ENCODE measurements at regions not wholly inside any gene's neighbourhood (a gene's known extent, or its start where the extent isn't known, plus 50 kb on each side); places are given as distances from the start of the nearest gene placed in this dataset.

DNA sequence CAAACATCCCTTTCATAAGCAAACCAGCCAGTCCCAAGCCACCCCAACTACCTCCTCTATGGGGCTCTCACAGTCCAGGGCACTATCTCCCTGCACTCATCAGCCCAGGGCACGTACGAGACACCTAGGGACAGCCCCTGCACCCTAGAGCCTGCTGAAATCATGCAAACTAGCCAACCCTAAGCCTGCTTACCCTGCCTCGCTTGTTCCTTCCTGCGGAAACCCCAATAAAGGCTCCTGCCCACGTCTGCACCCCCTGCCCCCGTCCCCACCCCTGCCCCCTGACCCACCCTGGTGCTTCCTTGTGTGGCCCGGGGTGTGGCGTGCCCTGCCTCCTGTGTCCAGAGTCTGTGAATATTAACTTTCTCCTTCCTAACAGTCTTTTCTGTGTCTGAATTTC is 135.9 kb downstream of the GADD45G start:
- 85% methylated on average over 8 of the region's 8 CpGs for WGBS, 2 donors
- DNase-seq = no peak
- ATAC-seq = no peak
- peaks cover 0 to 7% (median 0%) of the 10 kb centered on the region in 11 donors for H3K9me3 ChIP-seq
- H3K36me3 ChIP-seq = no peaks in the 10 kb centered on the region
- H3K4me3 ChIP-seq = no peak overlapping the region
- peaks cover 0 to 27% (median 6%) of the 10 kb centered on the region in 9 donors for H3K4me1 ChIP-seq
- intact Hi-C loops (cut with DNase I) = loop anchor here in 2 of 10 donors (10.0 kb wide), 2 partner anchors 56 to 364 kb away; no protein-coding TSS in a partner anchor
- TF ChIP-seq CTCF (IDR thresholded peaks at IDR 0.05) = no peak
- no peaks in the 10 kb centered on the region for H3K27me3 ChIP-seq
- no peak overlapping the region for H3K27ac ChIP-seq

DNA sequence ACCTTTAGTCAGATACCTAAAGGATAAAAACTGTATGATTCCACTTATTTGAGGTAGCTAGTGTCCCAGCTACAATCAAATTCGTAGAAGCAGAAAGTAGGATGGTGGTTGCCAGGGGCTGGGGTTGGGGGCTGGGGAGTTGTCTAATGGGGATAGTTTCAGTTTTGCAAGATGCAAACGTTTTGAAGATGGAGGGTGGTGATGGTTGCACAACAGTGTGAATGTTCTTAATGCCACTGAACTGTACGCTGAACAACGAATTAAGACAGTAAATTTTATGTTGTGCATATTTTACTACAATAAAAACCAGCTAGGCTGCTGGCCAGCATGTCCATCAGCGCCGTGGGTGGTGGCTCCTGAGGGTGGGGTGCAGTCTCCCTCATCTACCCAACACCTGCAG is 137.8 kb downstream of the GADD45G start:
- Histone ChIP-seq H3K4me3 (no peak overlapping the region), H3K9me3 (peaks cover 0 to 7% (median 0%) of the 10 kb centered on the region in 11 donors), H3K4me1 (peaks cover 0 to 31% (median 15%) of the 10 kb centered on the region in 9 donors), H3K27ac (peak overlapping the region in 1 of 10 donors; percentile 34), H3K27me3 (no peaks in the 10 kb centered on the region), H3K36me3 (no peaks in the 10 kb centered on the region)
- ATAC-seq (no peak), DNase-seq (no peak)
- WGBS, 2 donors = 93 to 94% methylated on average over 6 of the region's 6 CpGs
- TF ChIP-seq CTCF (IDR thresholded peaks at IDR 0.05) = no peak
- intact Hi-C loops (cut with DNase I) = loop anchor here in 2 of 10 donors (10.0 kb wide), 2 partner anchors 58 to 362 kb away; no protein-coding TSS in a partner anchor

- no peak for TF ChIP-seq CTCF (IDR thresholded peaks at IDR 0.05)
- H3K9me3 ChIP-seq = peaks cover 0 to 7% (median 0%) of the 10 kb centered on the region in 11 donors
- H3K4me3 ChIP-seq = no peak overlapping the region
- peak overlapping the region in 2 of 10 donors; percentile 24 to 34 for H3K27ac ChIP-seq
- no peaks in the 10 kb centered on the region for H3K36me3 ChIP-seq
- ATAC-seq (no peak), DNase-seq (no peak)
- H3K4me1 ChIP-seq = peaks cover 0 to 31% (median 15%) of the 10 kb centered on the region in 9 donors
- 81 to 87% methylated on average over 5 of the region's 5 CpGs for WGBS, 2 donors
- no peaks in the 10 kb centered on the region for H3K27me3 ChIP-seq
- intact Hi-C loops (cut with DNase I) = loop anchor here in 2 of 10 donors (10.0 kb wide), 2 partner anchors 58 to 362 kb away; no protein-coding TSS in a partner anchor
Observed at GRCh38 chr9:89743216-89743572, 138.4 kb downstream of the GADD45G start.

DNA sequence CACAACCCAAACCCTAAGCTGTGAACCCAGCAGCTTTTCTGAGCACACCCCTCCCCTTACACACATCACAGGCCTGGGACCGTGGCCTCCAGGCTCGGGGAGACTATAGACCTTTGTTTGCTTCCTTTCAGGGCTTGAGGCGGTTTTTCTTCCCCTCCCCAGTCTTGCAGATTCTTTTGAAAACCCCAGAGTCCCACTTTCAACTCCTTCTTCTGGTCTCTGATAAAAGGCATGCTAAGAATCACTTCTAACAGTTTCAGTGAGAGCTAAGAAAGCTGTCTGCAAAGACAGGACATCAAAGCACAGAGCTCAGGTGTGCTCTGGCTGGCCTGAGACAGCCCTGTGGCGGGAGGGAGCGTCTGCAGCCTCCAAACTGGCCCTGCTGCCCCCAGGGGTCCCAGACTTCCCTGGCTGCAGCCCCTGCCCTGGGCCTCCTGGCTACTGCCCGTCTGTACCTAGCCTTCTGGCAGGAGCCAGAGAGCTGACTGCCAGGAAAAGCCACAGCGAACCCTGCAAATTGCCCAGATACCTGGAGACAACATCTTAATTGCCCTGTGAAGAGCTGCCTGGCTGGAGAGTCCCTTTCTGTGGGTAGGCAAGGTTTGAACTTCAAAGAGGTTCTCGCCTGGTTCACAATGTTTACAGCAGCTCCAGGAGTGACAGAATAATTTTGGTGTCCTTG is 138.9 kb downstream of the GADD45G start:
- Histone ChIP-seq H3K4me3 (no peak overlapping the region), H3K4me1 (peaks cover 0 to 26% (median 19%) of the 10 kb centered on the region in 9 donors), H3K36me3 (no peaks in the 10 kb centered on the region), H3K9me3 (peaks cover 0 to 7% (median 0%) of the 10 kb centered on the region in 11 donors), H3K27ac (peak overlapping the region in 1 of 10 donors; percentile 44), H3K27me3 (no peaks in the 10 kb centered on the region)
- WGBS, 2 donors = 80% methylated on average over 8 of the region's 8 CpGs
- ATAC-seq = no peak
- TF ChIP-seq CTCF (IDR thresholded peaks at IDR 0.05) = no peak
- intact Hi-C loops (cut with DNase I) = loop anchor here in 2 of 10 donors (10.0 kb wide), 2 partner anchors 59 to 361 kb away; no protein-coding TSS in a partner anchor
- DNase-seq = no peak
